ENCODE measurements at regions not wholly inside any gene's neighbourhood (a gene's known extent, or its start where the extent isn't known, plus 50 kb on each side); places are given as distances from the start of the nearest gene placed in this dataset.

- no peaks in the 10 kb centered on the region for H3K9me3 ChIP-seq (replicated peaks; ENCODE audit: control insufficient read depth, insufficient read depth, low read length)
- TF ChIP-seq REST (IDR thresholded peaks at IDR 0.05; ENCODE audit: low read depth, low read length) (no peak), SUPT20H (IDR thresholded peaks at IDR 0.05; ENCODE audit: borderline replicate concordance, control insufficient read depth, low read depth, low read length) (no peak)
- H4K20me1 ChIP-seq (ENCODE audit: control insufficient read depth, insufficient read depth): no peaks in the 10 kb centered on the region
- in situ Hi-C loops (cut with MboI): no loop called here
- no peaks in the 10 kb centered on the region for H3K36me3 ChIP-seq (ENCODE audit: control insufficient read depth in 2 of 2, insufficient read depth in 2 of 2, low read length in 1 of 2)
- H3K4me1 ChIP-seq (ENCODE audit: control insufficient read depth, insufficient read depth, low read length): no peaks in the 10 kb centered on the region
- POLR2A ChIA-PET: no interaction called here
- H2AFZ ChIP-seq (ENCODE audit: control insufficient read depth, low read depth, low read length): no peak overlapping the region
- BruUV-seq (replicated peaks): no TSS peak
- ATAC-seq (no peak), DNase-seq (ENCODE audit: low read depth, low spot score) (no peak), FAIRE-seq (no peak)
- RAD21 ChIA-PET (ENCODE audit: unreplicated experiment): no interaction called here
- H3K4me3 ChIP-seq: no peak overlapping the region
- SMC1A ChIA-PET (ENCODE audit: uncharacterized antibody, unreplicated experiment): interaction anchor here (0.7 to 1.1 kb wide), 3 partner anchors 10 to 287 kb away, joined by 3 read pairs; no protein-coding TSS in a partner anchor
- H3K4me2 ChIP-seq (ENCODE audit: control insufficient read depth, insufficient read depth): no peak overlapping the region
- WGBS (ENCODE audit: insufficient coverage, insufficient replicate concordance, low lambda C conversion rate, missing lambda C conversion rate): 25% methylated on average over 3 of the region's 3 CpGs
- H3K9ac ChIP-seq (ENCODE audit: control insufficient read depth, insufficient read depth, low read length): no peak overlapping the region
- no peak overlapping the region for H3K27ac ChIP-seq (ENCODE audit: control insufficient read depth, insufficient read depth)
- intact Hi-C loops (cut with micrococcal nuclease; ENCODE audit: unreplicated experiment): no loop called here
- no peaks in the 10 kb centered on the region for H3K27me3 ChIP-seq (replicated peaks in 1 of 2; ENCODE audit: control insufficient read depth in 2 of 2, insufficient read depth in 2 of 2, low read length in 1 of 2)
- no peaks in the 10 kb centered on the region for H3K79me2 ChIP-seq (ENCODE audit: control insufficient read depth, insufficient read depth, low read length)
- CTCF ChIA-PET: interaction anchor here (0.9 to 2.4 kb wide), 4 partner anchors 8 to 76 kb away, joined by 3 to 8 read pairs (median 3); no protein-coding TSS in a partner anchor
These were observed 127.9 kb downstream of the WT1 start for GRCh38 chr11:32307471-32307870.

DNA sequence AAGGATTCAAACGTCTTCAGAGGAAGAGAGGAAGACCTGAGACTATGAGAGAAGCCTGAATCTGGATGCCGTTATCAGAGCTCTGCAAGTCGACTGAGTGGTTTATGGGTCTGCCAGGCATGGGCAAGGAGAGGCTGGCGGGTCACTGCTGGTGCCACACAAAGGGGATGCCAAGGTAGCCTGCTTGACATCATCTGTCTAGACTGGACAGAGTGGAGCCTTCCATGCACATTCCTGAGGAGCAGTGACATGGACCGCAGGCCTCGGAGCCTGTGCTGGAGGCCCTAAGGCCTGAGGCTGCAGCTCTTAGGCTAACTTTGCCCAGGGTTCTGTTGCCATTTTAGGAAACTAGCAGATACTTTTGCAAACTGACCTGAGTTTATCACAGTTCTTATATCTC lies 127.4 kb downstream of the WT1 start:
- intact Hi-C loops (cut with micrococcal nuclease; ENCODE audit: unreplicated experiment) (no loop called here), in situ Hi-C loops (cut with MboI) (no loop called here)
- ChIA-PET SMC1A (ENCODE audit: uncharacterized antibody, unreplicated experiment) (interaction anchor here (1.0 to 1.2 kb wide), 2 partner anchors 11 to 63 kb away, joined by 3 read pairs; no protein-coding TSS in a partner anchor), POLR2A (no interaction called here), RAD21 (ENCODE audit: unreplicated experiment) (no interaction called here), CTCF (interaction anchor here (0.9 to 1.1 kb wide), 3 partner anchors 13 to 76 kb away, joined by 3 read pairs; no protein-coding TSS in a partner anchor)
- ATAC-seq: no peak
- Histone ChIP-seq H3K9me3 (replicated peaks; ENCODE audit: control insufficient read depth, insufficient read depth, low read length) (no peaks in the 10 kb centered on the region), H3K27me3 (replicated peaks in 1 of 2; ENCODE audit: control insufficient read depth in 2 of 2, insufficient read depth in 2 of 2, low read length in 1 of 2) (no peaks in the 10 kb centered on the region), H3K4me3 (no peak overlapping the region), H3K4me2 (ENCODE audit: control insufficient read depth, insufficient read depth) (no peak overlapping the region), H3K9ac (ENCODE audit: control insufficient read depth, insufficient read depth, low read length) (no peak overlapping the region), H3K4me1 (ENCODE audit: control insufficient read depth, insufficient read depth, low read length) (no peaks in the 10 kb centered on the region), H3K36me3 (ENCODE audit: control insufficient read depth in 2 of 2, insufficient read depth in 2 of 2, low read length in 1 of 2) (no peaks in the 10 kb centered on the region), H3K79me2 (ENCODE audit: control insufficient read depth, insufficient read depth, low read length) (no peaks in the 10 kb centered on the region), H4K20me1 (ENCODE audit: control insufficient read depth, insufficient read depth) (no peaks in the 10 kb centered on the region), H3K27ac (ENCODE audit: control insufficient read depth, insufficient read depth) (no peak overlapping the region), H2AFZ (ENCODE audit: control insufficient read depth, low read depth, low read length) (no peak overlapping the region)
- TF ChIP-seq POLR2AphosphoS5 (IDR thresholded peaks at IDR 0.05; ENCODE audit: low read length): no peak
- TF ChIP-seq NR2C2 (IDR thresholded peaks at IDR 0.05; ENCODE audit: borderline replicate concordance, control insufficient read depth, insufficient read length, low read depth): no peak
- TF ChIP-seq RUNX3 (IDR thresholded peaks at IDR 0.05; ENCODE audit: low read length): no peak
- TF ChIP-seq BACH1 (IDR thresholded peaks at IDR 0.05; ENCODE audit: borderline replicate concordance): no peak
- no peak for TF ChIP-seq ZNF687 (IDR thresholded peaks at IDR 0.05)
- no peak for TF ChIP-seq JUNB (IDR thresholded peaks at IDR 0.05)
- no peak for FAIRE-seq
- WGBS (ENCODE audit: insufficient coverage, insufficient replicate concordance, low lambda C conversion rate, missing lambda C conversion rate): 52% methylated on average over 6 of the region's 6 CpGs
- BruUV-seq (replicated peaks): no TSS peak
- no peak for DNase-seq (ENCODE audit: low read depth, low spot score)

Data from GM12878 (cell line).